Endometrium (tissue), 2 donors: ENCODE measurements at regions not wholly inside any gene's neighbourhood (a gene's known extent, or its start where the extent isn't known, plus 50 kb on each side); places are given as distances from the start of the nearest gene placed in this dataset.

Source experiments
- FAIRE-seq: peaks from 2 replicates; lab custom pipeline; 2012; peaks lifted over from hg19 to GRCh38; lab: Jason Lieb, UNC
- donor health status: control.
- donor health status: control.

DNA sequence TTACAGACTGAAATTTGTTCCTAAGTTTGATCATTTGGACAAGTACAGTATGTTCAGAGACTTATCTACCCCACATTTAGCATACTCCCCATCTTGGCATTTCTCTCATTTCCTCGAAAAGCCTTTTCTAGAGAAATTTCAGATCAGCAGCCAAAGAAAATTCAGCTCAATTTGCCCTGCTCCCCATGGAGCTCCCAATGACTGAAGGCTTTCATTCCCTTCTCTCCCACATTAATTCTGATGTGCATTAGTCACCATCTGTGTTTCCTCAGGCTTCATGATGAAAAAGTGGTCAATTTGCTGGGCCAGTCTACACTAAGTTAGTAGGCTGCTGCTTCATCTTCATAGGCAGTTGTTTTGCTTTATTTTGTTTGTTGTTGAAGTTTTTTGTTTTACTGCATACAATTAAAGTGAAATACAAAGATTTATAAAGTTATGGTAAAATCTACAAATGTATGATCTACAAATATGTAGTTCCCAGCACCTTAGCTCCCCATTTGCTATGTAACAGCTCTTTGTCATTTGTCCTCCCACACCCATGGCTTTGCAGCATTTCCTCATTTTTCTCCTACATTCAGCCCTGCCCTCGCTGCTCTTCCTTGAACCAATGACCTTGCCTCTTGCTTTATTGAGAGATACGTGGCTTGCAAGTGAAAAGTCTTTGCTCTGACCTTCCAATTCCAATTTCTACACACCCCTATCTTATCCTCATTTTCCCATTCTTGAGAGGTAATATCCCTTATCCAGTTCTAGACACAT is 193.9 kb downstream of the ANAPC10 start:
- FAIRE-seq, result peak; percentile 85

DNA sequence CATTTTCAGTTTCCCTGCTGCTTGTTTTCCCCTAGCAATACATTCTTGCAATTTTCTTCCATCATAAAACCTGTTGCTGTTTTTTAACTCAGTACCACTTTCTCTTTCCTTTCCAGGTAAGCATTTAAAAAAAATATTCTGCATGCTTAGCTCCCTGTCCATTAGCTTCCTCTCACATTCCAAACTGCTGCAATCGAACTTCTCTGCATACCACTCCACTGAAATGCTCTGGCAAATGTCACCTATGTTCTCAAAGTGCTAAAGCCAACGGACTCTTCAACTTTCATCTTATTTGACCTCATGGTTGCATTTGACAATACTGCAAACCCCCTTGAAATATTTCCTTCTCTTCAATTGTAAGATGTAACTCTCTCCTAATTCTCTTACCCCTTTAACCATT is 192.7 kb downstream of the ANAPC10 start:
- no peak for FAIRE-seq

DNA sequence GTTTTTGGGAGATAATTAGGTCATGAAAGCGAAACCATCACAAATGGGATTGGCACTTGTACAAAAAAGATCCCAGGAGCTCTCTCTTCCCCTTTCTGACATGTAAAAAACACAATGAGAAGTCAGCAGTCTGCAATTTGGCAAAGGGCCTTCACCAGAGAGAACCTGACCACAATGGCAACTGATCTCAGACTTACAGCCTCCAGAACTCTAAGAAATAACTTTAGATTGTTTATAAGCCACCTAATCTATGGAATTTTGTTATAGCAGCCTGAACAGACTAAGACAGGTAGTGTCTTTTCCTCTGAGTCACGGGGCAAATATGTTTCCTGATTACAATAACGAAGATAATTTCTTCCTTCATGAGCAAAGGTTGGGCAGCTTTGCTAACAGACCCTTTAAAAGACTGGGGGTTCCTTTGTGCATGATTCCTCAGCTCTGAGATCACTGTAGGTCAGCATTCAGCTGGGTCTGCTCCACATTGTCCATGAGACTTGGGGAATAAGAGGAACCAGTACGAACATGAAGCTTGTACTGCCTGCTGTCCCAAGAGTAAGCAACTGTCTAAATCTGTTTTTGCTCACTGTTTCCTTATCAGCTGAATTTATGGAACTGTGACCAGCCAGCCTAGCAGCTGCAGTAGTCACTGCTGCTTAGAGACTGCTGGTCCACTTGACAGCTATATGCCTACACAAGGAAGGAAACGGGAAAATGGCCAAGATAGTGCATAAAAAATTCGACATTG is 191.6 kb downstream of the ANAPC10 start:
- no peak for FAIRE-seq

DNA sequence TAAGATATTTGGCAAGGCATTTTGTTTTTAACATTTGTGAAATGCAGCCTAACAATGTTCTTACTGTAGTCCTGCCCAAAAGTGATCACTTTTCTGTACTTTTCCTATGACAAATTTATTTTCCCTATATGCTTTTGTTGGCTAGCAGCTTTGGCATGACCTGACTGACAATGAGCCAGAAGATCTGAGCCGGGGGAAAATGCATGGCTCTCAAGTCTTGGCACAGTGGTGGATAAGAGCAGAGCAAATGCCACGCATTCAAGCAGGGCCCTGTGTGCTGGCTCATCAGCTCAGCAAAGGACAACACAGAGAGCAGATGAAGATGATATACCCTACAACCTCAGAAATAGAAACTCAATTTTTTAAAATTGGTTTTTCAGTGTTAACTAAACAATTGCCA is 187.3 kb downstream of the ANAPC10 start:
- no peak for FAIRE-seq
